ENCODE measurements at regions not wholly inside any gene's neighbourhood (a gene's known extent, or its start where the extent isn't known, plus 50 kb on each side); places are given as distances from the start of the nearest gene placed in this dataset.

DNA sequence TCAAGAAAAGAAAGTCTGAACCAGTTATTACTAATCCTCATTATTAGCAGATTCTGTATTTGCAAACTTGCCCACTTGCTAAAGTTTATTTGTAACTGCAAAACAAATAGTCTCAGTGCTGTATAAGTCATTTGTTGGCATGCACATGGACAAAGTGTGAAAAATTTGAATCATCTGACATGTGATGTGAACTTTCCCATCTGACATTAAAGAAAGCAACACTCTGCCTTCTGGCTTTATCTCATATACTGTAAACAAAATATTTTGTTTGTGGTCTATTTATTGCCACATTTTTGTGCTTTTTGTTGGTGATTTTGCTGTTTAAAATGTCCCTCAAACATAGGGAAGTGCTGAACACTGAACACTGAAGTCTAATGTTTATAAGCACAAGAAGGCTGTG, 513.8 kb downstream of the RPL10L start:
- H2AK5ac ChIP-seq (ENCODE audit: low read depth, low read length) = no peak overlapping the region
- no peak overlapping the region for H3K18ac ChIP-seq (ENCODE audit: extremely low read depth, low read length)
- H3K14ac ChIP-seq (ENCODE audit: insufficient read length) = no peak overlapping the region
- FAIRE-seq (no peak), DNase-seq (ENCODE audit: low read depth in 1 of 2, low spot score in 2 of 2) (no peak)
- H3K4ac ChIP-seq (replicated peaks; ENCODE audit: insufficient read length, low read depth, low read length) = no peak overlapping the region
- H2BK20ac ChIP-seq (ENCODE audit: low read length) = no peak overlapping the region
- H3K23ac ChIP-seq (ENCODE audit: insufficient read length) = no peak overlapping the region
- no peaks in the 10 kb centered on the region for H3K9me3 ChIP-seq (ENCODE audit: insufficient read depth in 2 of 2, low read depth in 1 of 2, low read length in 1 of 2)
- H3K23me2 ChIP-seq (ENCODE audit: low read depth, low read length) = no peaks in the 10 kb centered on the region; the same call in 1 of the 2 replicates
- CTCF ChIA-PET (ENCODE audit: partially characterized antibody) = no interaction called here
- no peak overlapping the region for H3K56ac ChIP-seq (replicated peaks; ENCODE audit: insufficient read length, low read depth, low read length)
- no peaks in the 10 kb centered on the region for H3K27me3 ChIP-seq (replicated peaks in 1 of 4; ENCODE audit: control insufficient read depth in 3 of 4, extremely low read depth in 1 of 4, insufficient read depth in 3 of 4, low read length in 3 of 4)
- H3K4me1 ChIP-seq (replicated peaks in 1 of 4; ENCODE audit: control insufficient read depth in 3 of 4, insufficient read depth in 4 of 4, low read length in 3 of 4) = no peaks in the 10 kb centered on the region
- POLR2A ChIA-PET (ENCODE audit: partially characterized antibody) = no interaction called here
- H2BK12ac ChIP-seq (ENCODE audit: low read depth, low read length) = no peak overlapping the region
- H3K4me3 ChIP-seq (ENCODE audit: extremely low read depth in 1 of 4, insufficient read depth in 2 of 4, low read depth in 3 of 4, low read length in 4 of 4) = no peak overlapping the region
- no peak overlapping the region for H4K91ac ChIP-seq (replicated peaks; ENCODE audit: insufficient read length, low read length)
- H4K20me1 ChIP-seq (replicated peaks in 1 of 2; ENCODE audit: control insufficient read depth in 1 of 2, insufficient read depth in 2 of 2, low read length in 2 of 2) = no peaks in the 10 kb centered on the region
- H2BK120ac ChIP-seq (replicated peaks; ENCODE audit: low read depth, low read length) = no peak overlapping the region
- no peak overlapping the region for H3K27ac ChIP-seq (ENCODE audit: low read depth, low read length)
- H3K36me3 ChIP-seq (ENCODE audit: control insufficient read depth in 2 of 4, insufficient read depth in 4 of 4, low read length in 3 of 4) = no peaks in the 10 kb centered on the region
- no peak overlapping the region for H2BK5ac ChIP-seq (ENCODE audit: low read depth, low read length)
- H4K5ac ChIP-seq (ENCODE audit: insufficient read length, low read depth, low read length) = no peak overlapping the region
- H3K4me2 ChIP-seq (ENCODE audit: insufficient read depth in 1 of 2, low read depth in 2 of 2, low read length in 2 of 2) = no peak overlapping the region
- H2AFZ ChIP-seq (ENCODE audit: low read length) = no peak overlapping the region
- H2BK15ac ChIP-seq (ENCODE audit: low read length) = no peak overlapping the region
- no peaks in the 10 kb centered on the region for H3K79me1 ChIP-seq (ENCODE audit: low read depth, low read length)
- H3K9ac ChIP-seq (replicated peaks in 1 of 4; ENCODE audit: extremely low read depth in 1 of 4, low read depth in 3 of 4, low read length in 3 of 4) = no peak overlapping the region
- no peak overlapping the region for H4K8ac ChIP-seq (ENCODE audit: extremely low read depth, insufficient read depth, low read length)
- H3K79me2 ChIP-seq (ENCODE audit: control insufficient read depth in 1 of 2, insufficient read depth in 2 of 2, low read length in 2 of 2) = no peaks in the 10 kb centered on the region
- no peak for TF ChIP-seq ZNF274 (IDR thresholded peaks at IDR 0.05; ENCODE audit: borderline replicate concordance, extremely low read depth, low read length)
- TF ChIP-seq MAX (IDR thresholded peaks at IDR 0.05) = no peak
- TF ChIP-seq, protein P1, sequence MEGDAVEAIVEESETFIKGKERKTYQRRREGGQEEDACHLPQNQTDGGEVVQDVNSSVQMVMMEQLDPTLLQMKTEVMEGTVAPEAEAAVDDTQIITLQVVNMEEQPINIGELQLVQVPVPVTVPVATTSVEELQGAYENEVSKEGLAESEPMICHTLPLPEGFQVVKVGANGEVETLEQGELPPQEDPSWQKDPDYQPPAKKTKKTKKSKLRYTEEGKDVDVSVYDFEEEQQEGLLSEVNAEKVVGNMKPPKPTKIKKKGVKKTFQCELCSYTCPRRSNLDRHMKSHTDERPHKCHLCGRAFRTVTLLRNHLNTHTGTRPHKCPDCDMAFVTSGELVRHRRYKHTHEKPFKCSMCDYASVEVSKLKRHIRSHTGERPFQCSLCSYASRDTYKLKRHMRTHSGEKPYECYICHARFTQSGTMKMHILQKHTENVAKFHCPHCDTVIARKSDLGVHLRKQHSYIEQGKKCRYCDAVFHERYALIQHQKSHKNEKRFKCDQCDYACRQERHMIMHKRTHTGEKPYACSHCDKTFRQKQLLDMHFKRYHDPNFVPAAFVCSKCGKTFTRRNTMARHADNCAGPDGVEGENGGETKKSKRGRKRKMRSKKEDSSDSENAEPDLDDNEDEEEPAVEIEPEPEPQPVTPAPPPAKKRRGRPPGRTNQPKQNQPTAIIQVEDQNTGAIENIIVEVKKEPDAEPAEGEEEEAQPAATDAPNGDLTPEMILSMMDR (IDR thresholded peaks at IDR 0.05; ENCODE audit: control extremely low read depth in 1 of 3, insufficient read depth in 1 of 3, low read depth in 1 of 3, low read length in 3 of 3) = no peak
- TF ChIP-seq SP2 (IDR thresholded peaks at IDR 0.05; ENCODE audit: low read length) = no peak
- no peak for TF ChIP-seq ATF2 (IDR thresholded peaks at IDR 0.05; ENCODE audit: low read length)
- no peak for TF ChIP-seq EP300 (IDR thresholded peaks at IDR 0.05; ENCODE audit: borderline replicate concordance in 1 of 2, low read depth in 2 of 2, low read length in 2 of 2)
- TF ChIP-seq POLR2AphosphoS5 (IDR thresholded peaks at IDR 0.05; ENCODE audit: low read depth, low read length) = no peak
- no peak for TF ChIP-seq TBP (IDR thresholded peaks at IDR 0.05; ENCODE audit: low read depth, low read length)
- no peak for TF ChIP-seq POLR2A (IDR thresholded peaks at IDR 0.05; ENCODE audit: control extremely low read depth in 1 of 2, low read depth in 2 of 2, low read length in 2 of 2)
- TF ChIP-seq YY1 (IDR thresholded peaks at IDR 0.05; ENCODE audit: low read depth, low read length) = no peak
- TF ChIP-seq NANOG (IDR thresholded peaks at IDR 0.05; ENCODE audit: insufficient read depth, low read depth, low read length, poor library complexity, severe bottlenecking) = no peak
- TF ChIP-seq KDM5A (IDR thresholded peaks at IDR 0.05; ENCODE audit: low read length) = no peak

Data from H1 (cell line).